MM.1S (cell line): ENCODE measurements at regions not wholly inside any gene's neighbourhood (a gene's known extent, or its start where the extent isn't known, plus 50 kb on each side); places are given as distances from the start of the nearest gene placed in this dataset.

Experiments used
- CTCF ChIP-seq: fragments of 300-600 bp; sonication (generic); IDR thresholded peaks from 2 replicates; pipeline ENCODE4 v1.5.1; 2016; ENCODE audit warnings: antibody characterized with exemption, low read length, mixed read lengths
- EZH2 ChIP-seq: fragments of 300-600 bp; sonication (generic); optimal IDR thresholded peaks from 2 replicates; pipeline ENCODE3; 2017; ENCODE audit warnings: low read depth, mild to moderate bottlenecking, antibody characterized with exemption, low read length, mixed read lengths

GRCh38 chr12:87870061-87870460, 159.1 kb downstream of the C12orf50 start:
- TF ChIP-seq CTCF (no peak), EZH2 (no peak)
